AG04449 (cell line): ENCODE measurements at regions not wholly inside any gene's neighbourhood (a gene's known extent, or its start where the extent isn't known, plus 50 kb on each side); places are given as distances from the start of the nearest gene placed in this dataset.

ENCODE experiments used
- CTCF ChIA-PET: fragments of 350-600 bp; formaldehyde crosslinking; extraction: SDS; loops from one replicate; lab custom pipeline; 2021; ENCODE audit warnings: antibody characterized with exemption; lab: Yijun Ruan, JAX
- POLR2A ChIA-PET: fragments of 400-600, 350-600 bp; formaldehyde crosslinking; extraction: SDS; loops from one replicate; lab custom pipeline; 2020; ENCODE audit warnings: antibody characterized with exemption, inconsistent platforms; lab: Yijun Ruan, JAX
- DNase-seq: peaks from one replicate; pipeline ENCODE4 v3.0.0-alpha.2; 2010; ENCODE audit warnings: low read depth, low spot score
- H3K4me3 ChIP-seq: 2 replicates; pipeline ENCODE4 v1.5.1; 2011; ENCODE audit warnings: low read depth, mild to moderate bottlenecking, control low read depth, low read length
- TF ChIP-seq, protein P1 (sequence below): IDR thresholded peaks from one replicate; pipeline ENCODE4 v1.5.1; 2011; ENCODE audit warnings: mild to moderate bottlenecking, moderate library complexity, low read length, control low read depth, inconsistent platforms; ENCODE audit not compliant: insufficient read depth; ENCODE audit errors: missing control alignments

GRCh38 chr15:66952756-66953522 is 112.5 kb upstream of the SMAD3 start:
- POLR2A ChIA-PET: no interaction called here
- no peak overlapping the region for H3K4me3 ChIP-seq
- no peak for DNase-seq
- TF ChIP-seq, protein P1, sequence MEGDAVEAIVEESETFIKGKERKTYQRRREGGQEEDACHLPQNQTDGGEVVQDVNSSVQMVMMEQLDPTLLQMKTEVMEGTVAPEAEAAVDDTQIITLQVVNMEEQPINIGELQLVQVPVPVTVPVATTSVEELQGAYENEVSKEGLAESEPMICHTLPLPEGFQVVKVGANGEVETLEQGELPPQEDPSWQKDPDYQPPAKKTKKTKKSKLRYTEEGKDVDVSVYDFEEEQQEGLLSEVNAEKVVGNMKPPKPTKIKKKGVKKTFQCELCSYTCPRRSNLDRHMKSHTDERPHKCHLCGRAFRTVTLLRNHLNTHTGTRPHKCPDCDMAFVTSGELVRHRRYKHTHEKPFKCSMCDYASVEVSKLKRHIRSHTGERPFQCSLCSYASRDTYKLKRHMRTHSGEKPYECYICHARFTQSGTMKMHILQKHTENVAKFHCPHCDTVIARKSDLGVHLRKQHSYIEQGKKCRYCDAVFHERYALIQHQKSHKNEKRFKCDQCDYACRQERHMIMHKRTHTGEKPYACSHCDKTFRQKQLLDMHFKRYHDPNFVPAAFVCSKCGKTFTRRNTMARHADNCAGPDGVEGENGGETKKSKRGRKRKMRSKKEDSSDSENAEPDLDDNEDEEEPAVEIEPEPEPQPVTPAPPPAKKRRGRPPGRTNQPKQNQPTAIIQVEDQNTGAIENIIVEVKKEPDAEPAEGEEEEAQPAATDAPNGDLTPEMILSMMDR: no peak
- CTCF ChIA-PET: interaction anchor here (1.0 kb wide), 2 partner anchors 349 to 351 kb away, joined by 3 to 4 read pairs; no protein-coding TSS in a partner anchor

DNA sequence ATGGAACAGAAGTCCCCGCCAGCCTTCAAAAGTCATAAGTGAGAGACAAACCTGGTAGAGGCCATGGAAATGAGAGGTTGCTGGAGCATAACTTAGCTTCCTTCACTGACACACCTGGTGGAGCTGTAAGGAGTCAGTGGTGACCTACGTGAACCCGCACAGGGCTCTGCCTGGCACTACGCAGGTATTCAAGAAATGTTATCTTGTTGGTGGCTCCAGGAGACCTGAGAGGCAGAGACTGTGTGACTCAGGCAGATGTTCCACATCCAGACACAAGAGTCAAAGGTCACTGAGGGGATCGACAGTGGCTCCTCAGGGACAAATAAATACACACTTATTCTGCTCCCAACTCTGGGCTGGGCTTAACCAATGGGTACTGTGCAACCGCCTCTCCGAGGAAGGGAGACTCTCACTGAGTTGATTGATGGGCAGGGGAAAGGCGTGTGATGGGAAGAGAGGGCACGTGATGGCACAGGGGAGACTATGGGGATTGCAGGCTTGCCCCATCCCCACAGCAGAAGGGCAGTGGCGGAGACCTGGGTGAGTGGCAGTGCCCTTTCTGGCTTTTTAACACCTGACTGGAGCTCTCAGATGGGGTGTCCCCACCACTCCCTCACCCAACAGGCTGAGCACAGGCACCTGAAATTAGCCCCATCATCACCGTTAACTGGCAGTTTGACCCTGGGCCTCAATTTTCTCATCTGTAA is 111.7 kb upstream of the SMAD3 start:
- TF ChIP-seq, protein P1: no peak
- DNase-seq: no peak
- CTCF ChIA-PET: interaction anchor here (1.0 kb wide), 2 partner anchors 348 to 350 kb away, joined by 3 to 4 read pairs; no protein-coding TSS in a partner anchor
- H3K4me3 ChIP-seq: no peak overlapping the region
- POLR2A ChIA-PET: no interaction called here

GRCh38 chr15:66954601-66955000 is 110.8 kb upstream of the SMAD3 start:
- TF ChIP-seq, protein P1: no peak
- no peak for DNase-seq
- CTCF ChIA-PET: interaction anchor here (1.8 kb wide), 1 partner anchor 8 kb away, joined by 12 read pairs; no protein-coding TSS in a partner anchor

GRCh38 chr15:66955001-66955516 is 110.3 kb upstream of the SMAD3 start:
- ChIA-PET CTCF (interaction anchor here (1.5 to 1.8 kb wide), 2 partner anchors 9 to 478 kb away, joined by 3 to 12 read pairs; no protein-coding TSS in a partner anchor), POLR2A (no interaction called here)
- DNase-seq: no peak
- no peak overlapping the region for H3K4me3 ChIP-seq
- TF ChIP-seq, protein P1: no peak

More at GRCh38 chr15:66954601-66955000, 110.8 kb upstream of the SMAD3 start:
- POLR2A ChIA-PET: no interaction called here
- no peak overlapping the region for H3K4me3 ChIP-seq

GRCh38 chr15:66955871-66956585 is 109.4 kb upstream of the SMAD3 start:
- no peak overlapping the region for H3K4me3 ChIP-seq
- TF ChIP-seq, protein P1: no peak
- POLR2A ChIA-PET: no interaction called here
- CTCF ChIA-PET: interaction anchor here (1.2 to 1.8 kb wide), 3 partner anchors 10 to 477 kb away, joined by 3 to 12 read pairs (median 7); no protein-coding TSS in a partner anchor
- DNase-seq: no peak
